ENCODE measurements at regions not wholly inside any gene's neighbourhood (a gene's known extent, or its start where the extent isn't known, plus 50 kb on each side); places are given as distances from the start of the nearest gene placed in this dataset.
A peak's percentile ranks its signal among the peaks of the same experiment; 100 is the strongest.

DNA sequence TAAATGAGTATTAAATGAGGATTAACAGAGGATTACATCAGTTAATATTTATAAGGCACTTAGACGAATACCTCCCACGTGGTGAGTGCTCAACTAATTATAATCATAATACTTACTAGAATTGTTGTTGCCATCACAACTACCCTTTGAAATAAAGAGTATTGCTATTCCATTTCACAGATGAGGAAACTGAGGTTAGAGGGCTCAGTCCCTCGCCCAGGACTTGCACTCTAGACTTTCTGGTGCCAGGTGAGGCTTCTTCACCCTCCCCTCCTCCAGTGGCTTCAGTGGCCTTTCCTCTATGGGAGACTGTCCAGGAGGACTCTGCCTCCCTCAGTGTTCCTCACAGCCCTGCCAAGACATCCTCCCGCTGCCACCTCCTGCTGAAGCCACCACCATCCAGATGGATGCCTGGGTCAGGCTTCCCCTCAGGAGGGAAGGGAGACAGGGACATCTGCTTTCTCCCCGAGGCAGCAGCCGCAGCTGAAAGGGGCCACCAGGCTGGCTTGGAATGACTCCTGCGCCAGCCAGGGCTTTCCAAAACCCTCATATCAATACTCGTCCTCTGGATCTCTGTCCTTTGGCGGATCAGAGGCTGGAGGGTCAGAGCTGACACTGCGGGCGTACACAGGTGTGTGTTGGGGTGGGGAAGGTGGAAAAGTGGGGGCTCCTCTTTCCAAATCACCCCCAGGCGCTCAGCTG lies 580.1 kb downstream of the BUD13 start:
- intact Hi-C loops (cut with micrococcal nuclease; ENCODE audit: unreplicated experiment), result no loop called here
- no TSS peak for BruUV-seq (replicated peaks)
- H3K79me2 ChIP-seq (ENCODE audit: insufficient read depth, low read length), result no peaks in the 10 kb centered on the region
- CTCF ChIA-PET (ENCODE audit: low intra/inter-chr PET ratio, low total read pairs), result no interaction called here
- no peaks in the 10 kb centered on the region for H3K9me3 ChIP-seq (ENCODE audit: low read length)
- no peak overlapping the region for H3K9ac ChIP-seq (ENCODE audit: insufficient read depth, low read depth, low read length)
- DNase-seq (ENCODE audit: low spot score) (no peak), FAIRE-seq (no peak), ATAC-seq (no peak)
- peaks cover 3 to 8% of the 10 kb centered on the region in 2 experiments; a peak in 3 of 5 replicates for H3K27me3 ChIP-seq (ENCODE audit: control insufficient read depth in 1 of 2, insufficient read depth in 2 of 2, low read length in 2 of 2)
- 55% methylated on average over 10 of the region's 12 CpGs for WGBS (ENCODE audit: low lambda C conversion rate)
- H3K4me1 ChIP-seq (ENCODE audit: insufficient read depth, low read length), result peaks cover 11% of the 10 kb centered on the region
- 0 out of 2 replicates have a peak overlapping the region, but pooled peaks have one; percentile 83 for H3K4me2 ChIP-seq (ENCODE audit: low read depth, low read length)
- TF ChIP-seq HOMEZ (CRISPR knock-in tag; IDR thresholded peaks at IDR 0.05; ENCODE audit: low read depth), result no peak
- TF ChIP-seq ZNF629 (CRISPR knock-in tag; conservative IDR thresholded peaks at IDR 0.05), result 0 out of 2 replicates have a peak, but pooled peaks have one; percentile 29
- no peaks in the 10 kb centered on the region for H4K20me1 ChIP-seq (ENCODE audit: insufficient read depth, low read length)
- POLR2A ChIA-PET, result no interaction called here
- no peak overlapping the region for H3K27ac ChIP-seq (ENCODE audit: extremely low read length, insufficient read depth, low read length)
- no peak overlapping the region for H2AFZ ChIP-seq (ENCODE audit: low read length)
- in situ Hi-C loops (cut with HindIII; ENCODE audit: extremely low pct_ligation_motif_present, low pct_unique_long_range_greater_than_20kb), result no loop called here
- H3K36me3 ChIP-seq (replicated peaks in 1 of 2; ENCODE audit: control insufficient read depth in 1 of 2, insufficient read depth in 2 of 2, low read length in 2 of 2), result no peaks in the 10 kb centered on the region
- H3K4me3 ChIP-seq (replicated peaks in 1 of 3; ENCODE audit: insufficient read depth in 1 of 3, low read depth in 2 of 3, low read length in 3 of 3), result peak overlapping the region in 1 of 3 experiments; percentile 57; a peak in 1 of 6 replicates

DNA sequence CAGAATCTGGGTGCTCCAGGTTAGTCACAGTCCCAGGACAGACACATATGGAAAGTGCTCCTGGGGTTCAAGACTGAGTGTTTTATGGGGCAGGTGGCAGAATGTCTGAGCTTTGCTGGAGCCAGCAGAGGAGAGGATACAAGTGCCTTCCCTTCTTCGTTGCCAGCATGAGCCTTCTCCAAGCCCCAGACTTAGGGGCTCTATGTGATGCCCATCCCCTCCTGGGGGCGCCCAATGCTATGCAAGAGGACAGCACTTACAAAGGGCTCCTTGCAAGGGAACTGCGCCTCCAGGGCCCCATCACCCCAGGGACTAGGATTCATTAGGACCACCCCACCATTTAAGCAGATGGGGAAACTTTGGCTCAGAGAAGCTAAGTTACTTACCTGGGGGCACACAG lies 581.9 kb downstream of the BUD13 start:
- TF ChIP-seq, protein P1, sequence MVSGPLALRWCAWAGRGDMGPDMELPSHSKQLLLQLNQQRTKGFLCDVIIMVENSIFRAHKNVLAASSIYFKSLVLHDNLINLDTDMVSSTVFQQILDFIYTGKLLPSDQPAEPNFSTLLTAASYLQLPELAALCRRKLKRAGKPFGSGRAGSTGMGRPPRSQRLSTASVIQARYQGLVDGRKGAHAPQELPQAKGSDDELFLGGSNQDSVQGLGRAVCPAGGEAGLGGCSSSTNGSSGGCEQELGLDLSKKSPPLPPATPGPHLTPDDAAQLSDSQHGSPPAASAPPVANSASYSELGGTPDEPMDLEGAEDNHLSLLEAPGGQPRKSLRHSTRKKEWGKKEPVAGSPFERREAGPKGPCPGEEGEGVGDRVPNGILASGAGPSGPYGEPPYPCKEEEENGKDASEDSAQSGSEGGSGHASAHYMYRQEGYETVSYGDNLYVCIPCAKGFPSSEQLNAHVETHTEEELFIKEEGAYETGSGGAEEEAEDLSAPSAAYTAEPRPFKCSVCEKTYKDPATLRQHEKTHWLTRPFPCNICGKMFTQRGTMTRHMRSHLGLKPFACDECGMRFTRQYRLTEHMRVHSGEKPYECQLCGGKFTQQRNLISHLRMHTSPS (CRISPR knock-in tag; IDR thresholded peaks at IDR 0.05; ENCODE audit: low read depth), result no peak
- no peak for TF ChIP-seq RARA (CRISPR knock-in tag; IDR thresholded peaks at IDR 0.05)
- no peak for TF ChIP-seq ZNF234 (CRISPR knock-in tag; conservative IDR thresholded peaks at IDR 0.05)
- TF ChIP-seq ZFX (CRISPR knock-in tag; IDR thresholded peaks at IDR 0.05; ENCODE audit: low read depth), result no peak
- no peak for TF ChIP-seq MLX (CRISPR knock-in tag; IDR thresholded peaks at IDR 0.05)
- ATAC-seq, result no peak
- no peak overlapping the region for H3K27ac ChIP-seq (ENCODE audit: extremely low read length, insufficient read depth, low read length)
- WGBS (ENCODE audit: low lambda C conversion rate), result 27% methylated on average over 3 of the region's 3 CpGs
- in situ Hi-C loops (cut with HindIII; ENCODE audit: extremely low pct_ligation_motif_present, low pct_unique_long_range_greater_than_20kb), result no loop called here
- H3K9ac ChIP-seq (ENCODE audit: insufficient read depth, low read depth, low read length), result no peak overlapping the region
- DNase-seq (ENCODE audit: low spot score), result no peak
- BruUV-seq (replicated peaks), result no TSS peak
- POLR2A ChIA-PET, result no interaction called here
- FAIRE-seq, result no peak
- H3K36me3 ChIP-seq (replicated peaks in 1 of 2; ENCODE audit: control insufficient read depth in 1 of 2, insufficient read depth in 2 of 2, low read length in 2 of 2), result no peaks in the 10 kb centered on the region
- peaks cover 11% of the 10 kb centered on the region for H3K4me1 ChIP-seq (ENCODE audit: insufficient read depth, low read length)
- CTCF ChIA-PET (ENCODE audit: low intra/inter-chr PET ratio, low total read pairs), result no interaction called here
- no peak overlapping the region for H2AFZ ChIP-seq (ENCODE audit: low read length)
- H3K9me3 ChIP-seq (ENCODE audit: low read length), result no peaks in the 10 kb centered on the region
- no peak overlapping the region for H3K4me3 ChIP-seq (replicated peaks in 1 of 3; ENCODE audit: insufficient read depth in 1 of 3, low read depth in 2 of 3, low read length in 3 of 3)
- H3K27me3 ChIP-seq (ENCODE audit: control insufficient read depth in 1 of 2, insufficient read depth in 2 of 2, low read length in 2 of 2), result peaks cover 3 to 8% of the 10 kb centered on the region in 2 experiments; a peak in 3 of 5 replicates
- intact Hi-C loops (cut with micrococcal nuclease; ENCODE audit: unreplicated experiment), result no loop called here
- no peak overlapping the region for H3K4me2 ChIP-seq (ENCODE audit: low read depth, low read length)
- H4K20me1 ChIP-seq (ENCODE audit: insufficient read depth, low read length), result no peaks in the 10 kb centered on the region
- no peaks in the 10 kb centered on the region for H3K79me2 ChIP-seq (ENCODE audit: insufficient read depth, low read length)

All from HepG2 (cell line).